H9 (cell line): ENCODE measurements at regions not wholly inside any gene's neighbourhood (a gene's known extent, or its start where the extent isn't known, plus 50 kb on each side); places are given as distances from the start of the nearest gene placed in this dataset.

Experiments used
- DNase-seq: peaks from one replicate; pipeline ENCODE4 v3.0.0-alpha.2; 2017
- H2AFZ ChIP-seq: one replicate; pipeline ENCODE4 v1.6.1; 2013; ENCODE audit warnings: mild to moderate bottlenecking, low read length, control low read depth, moderate library complexity
- H2AK5ac ChIP-seq: 2 replicates; pipeline ENCODE4 v1.6.1; 2013; ENCODE audit warnings: low read length, control low read depth, mixed read lengths; ENCODE audit not compliant: insufficient read length
- H2BK120ac ChIP-seq: one replicate; pipeline ENCODE4 v1.6.1; 2013; ENCODE audit warnings: low read depth, mild to moderate bottlenecking, low read length, control low read depth, inconsistent platforms; ENCODE audit not compliant: poor library complexity, severe bottlenecking
- H2BK12ac ChIP-seq: 2 replicates; pipeline ENCODE4 v1.6.1; 2013; ENCODE audit warnings: low read length, control low read depth, mixed read lengths, low read depth; ENCODE audit not compliant: insufficient read length
- H2BK15ac ChIP-seq: 2 replicates; pipeline ENCODE4 v1.6.1; 2013; ENCODE audit warnings: low read depth, low read length, control low read depth
- H2BK20ac ChIP-seq: one replicate; pipeline ENCODE4 v1.6.1; 2013; ENCODE audit warnings: low read depth, mild to moderate bottlenecking, low read length, control low read depth, inconsistent platforms; ENCODE audit not compliant: poor library complexity, severe bottlenecking
- H2BK5ac ChIP-seq: 2 replicates; pipeline ENCODE4 v1.6.1; 2013; ENCODE audit warnings: low read length, control low read depth, mixed read lengths; ENCODE audit not compliant: insufficient read length
- H3K14ac ChIP-seq: 2 replicates; pipeline ENCODE4 v1.6.1; 2013; ENCODE audit warnings: low read length, control low read depth; ENCODE audit not compliant: insufficient read depth
- H3K18ac ChIP-seq: 2 replicates; pipeline ENCODE4 v1.6.1; 2013; ENCODE audit warnings: low read depth, mild to moderate bottlenecking, mixed read lengths, low read length, control low read depth; ENCODE audit not compliant: insufficient read length
- H3K23ac ChIP-seq: 2 replicates; pipeline ENCODE4 v1.6.1; 2013; ENCODE audit warnings: low read length, control low read depth, mixed read lengths, low read depth; ENCODE audit not compliant: insufficient read length
- H3K23me2 ChIP-seq: 2 replicates; pipeline ENCODE4 v1.6.1; 2013; ENCODE audit warnings: low read depth, mild to moderate bottlenecking, mixed read lengths, low read length, control low read depth; ENCODE audit not compliant: insufficient read length, poor library complexity, severe bottlenecking
- H3K27ac ChIP-seq: 2 replicates; pipeline ENCODE4 v1.5.1; 2013; ENCODE audit warnings: low read length, control low read depth, mixed read lengths, low read depth; ENCODE audit not compliant: insufficient read length
- H3K27me3 ChIP-seq: 2 replicates; pipeline ENCODE4 v1.6.1; 2013; ENCODE audit warnings: low read length, control low read depth, inconsistent platforms; ENCODE audit not compliant: insufficient read depth
- H3K4ac ChIP-seq: 2 replicates; pipeline ENCODE4 v1.6.1; 2013; ENCODE audit warnings: low read depth, mild to moderate bottlenecking, control low read depth, inconsistent platforms, low read length, moderate library complexity
- H3K4me1 ChIP-seq: 2 replicates; pipeline ENCODE4 v1.6.1; 2013; ENCODE audit warnings: low read length, control low read depth, inconsistent platforms; ENCODE audit not compliant: insufficient read depth
- H3K4me2 ChIP-seq: 2 replicates; pipeline ENCODE4 v1.6.1; 2013; ENCODE audit warnings: low read length, control low read depth, mixed read lengths; ENCODE audit not compliant: insufficient read length, insufficient read depth
- H3K56ac ChIP-seq: 2 replicates; pipeline ENCODE4 v1.6.1; 2013; ENCODE audit warnings: low read depth, mild to moderate bottlenecking, mixed read lengths, low read length, control low read depth; ENCODE audit not compliant: insufficient read length
- H3K79me1 ChIP-seq: 2 replicates; pipeline ENCODE4 v1.6.1; 2013; ENCODE audit warnings: low read depth, mild to moderate bottlenecking, moderate library complexity, low read length, control low read depth, inconsistent platforms; ENCODE audit not compliant: insufficient read depth, poor library complexity, severe bottlenecking
- H3K79me2 ChIP-seq: 2 replicates; pipeline ENCODE4 v1.6.1; 2013; ENCODE audit warnings: low read length, control low read depth, inconsistent platforms; ENCODE audit not compliant: insufficient read depth
- H3K9ac ChIP-seq: 2 replicates; pipeline ENCODE4 v1.6.1; 2013; ENCODE audit warnings: low read length, control low read depth, mixed read lengths; ENCODE audit not compliant: insufficient read length; ENCODE audit errors: extremely low read depth
- H3K9me3 ChIP-seq: one replicate; pipeline ENCODE4 v1.6.1; 2013; ENCODE audit warnings: low read depth, low read length, inconsistent platforms; ENCODE audit not compliant: control insufficient read depth
- H3T11ph ChIP-seq: one replicate; pipeline ENCODE4 v1.6.1; 2013; ENCODE audit warnings: mild to moderate bottlenecking, low read length, control low read depth, inconsistent platforms
- H4K20me1 ChIP-seq: one replicate; pipeline ENCODE4 v1.6.1; 2013; ENCODE audit not compliant: control insufficient read depth, insufficient read length, insufficient read depth
- H4K5ac ChIP-seq: 2 replicates; pipeline ENCODE4 v1.6.1; 2013; ENCODE audit warnings: low read depth, mild to moderate bottlenecking, mixed read lengths, low read length, control low read depth; ENCODE audit not compliant: insufficient read length
- H4K8ac ChIP-seq: replicated peaks from 2 replicates; pipeline ENCODE4 v1.6.1; 2013; ENCODE audit warnings: low read length, control low read depth, mixed read lengths, low read depth; ENCODE audit not compliant: insufficient read length
- H4K91ac ChIP-seq: 2 replicates; pipeline ENCODE4 v1.6.1; 2013; ENCODE audit warnings: low read depth, mild to moderate bottlenecking, moderate library complexity, mixed read lengths, low read length, control low read depth; ENCODE audit not compliant: insufficient read length
- H3K27ac Mint-ChIP-seq, 3 experiments: 2 replicates in 2 of 3; 3 replicates in 1 of 3; pipeline ENCODE4 v1.8.0; 2020 to 2021; ENCODE audit warnings: mixed read lengths in 3 of 3, mild to moderate bottlenecking in 1 of 3, moderate library complexity in 1 of 3
- H3K27me3 Mint-ChIP-seq: 2 replicates; pipeline ENCODE4 v1.8.0; 2021; ENCODE audit warnings: low read depth, mild to moderate bottlenecking, moderate library complexity, mixed read lengths
- H3K36me3 Mint-ChIP-seq, 3 experiments: 2 replicates in 2 of 3; 3 replicates in 1 of 3; pipeline ENCODE4 v1.8.0; 2020 to 2021; ENCODE audit warnings: low read depth in 3 of 3, mixed read lengths in 3 of 3; ENCODE audit not compliant: insufficient read depth in 1 of 3
- H3K4me1 Mint-ChIP-seq, 2 experiments: 2 replicates each; pipeline ENCODE4 v1.8.0; 2020; ENCODE audit warnings: mixed read lengths in 2 of 2
- H3K4me3 Mint-ChIP-seq, 2 experiments: 2 replicates in 1 of 2; 3 replicates in 1 of 2; pipeline ENCODE4 v1.8.0; 2020 to 2021; ENCODE audit warnings: mild to moderate bottlenecking in 2 of 2, mixed read lengths in 2 of 2, moderate library complexity in 1 of 2
- H3K9me3 Mint-ChIP-seq, 2 experiments: 2 replicates in 1 of 2; 3 replicates in 1 of 2; pipeline ENCODE4 v1.8.0; 2020; ENCODE audit warnings: mild to moderate bottlenecking in 2 of 2, mixed read lengths in 2 of 2, moderate library complexity in 1 of 2
- CTCF ChIP-seq: fragments of 200-600 bp; sonication (generic); conservative IDR thresholded peaks from 3 replicates; pipeline ENCODE4 v1.8.0; 2021; ENCODE audit warnings: antibody characterized with exemption, mild to moderate bottlenecking
- WGBS: extraction: QIAGEN DNeasy Blood & Tissue Kit; methylation state at CpG from one replicate; pipeline ENCODE4 v1.1.7; 2013; ENCODE audit warnings: missing lambda C conversion rate, low lambda C conversion rate, mixed read lengths; ENCODE audit not compliant: insufficient read length; ENCODE audit errors: extremely low coverage; 5-methylcytosine and 5-hydroxymethylcytosine counted together

- Histone ChIP-seq H2AFZ (no peak overlapping the region), H4K5ac (no peak overlapping the region), H3K9ac (no peak overlapping the region), H3K23me2 (no peaks in the 10 kb centered on the region), H4K20me1 (no peaks in the 10 kb centered on the region), H3K79me2 (no peaks in the 10 kb centered on the region), H3K18ac (no peak overlapping the region), H2BK120ac (no peak overlapping the region), H3K56ac (no peak overlapping the region), H2AK5ac (no peak overlapping the region), H3K23ac (no peak overlapping the region), H3K14ac (no peak overlapping the region), H2BK12ac (no peak overlapping the region), H3K79me1 (no peaks in the 10 kb centered on the region), H2BK15ac (no peak overlapping the region), H3K4ac (no peak overlapping the region), H3T11ph (no peak overlapping the region), H3K27me3 (no peaks in the 10 kb centered on the region), H3K4me1 (no peaks in the 10 kb centered on the region), H2BK5ac (no peak overlapping the region), H3K4me2 (no peak overlapping the region), H4K8ac (no peak overlapping the region), H2BK20ac (no peak overlapping the region), H3K27ac (no peak overlapping the region), H3K9me3 (no peaks in the 10 kb centered on the region), H4K91ac (no peak overlapping the region)
- Mint-ChIP-seq H3K27me3 (no peaks in the 10 kb centered on the region), H3K36me3 (peaks cover 5 to 22% (median 10%) of the 10 kb centered on the region in 3 experiments; a peak in 6 of 7 replicates), H3K27ac (no peak overlapping the region), H3K9me3 (peaks cover 20 to 25% of the 10 kb centered on the region in 2 experiments), H3K4me1 (peaks cover 3 to 5% of the 10 kb centered on the region in 2 experiments; a peak in 3 of 4 replicates), H3K4me3 (no peak overlapping the region)
- no CpG with 5 or more reads among the region's 4 CpGs for WGBS
- DNase-seq: no peak
- no peak for TF ChIP-seq CTCF
Observed at GRCh38 chr11:100525197-100525596, 161.9 kb upstream of the ARHGAP42 start.
